ENCODE measurements at regions not wholly inside any gene's neighbourhood (a gene's known extent, or its start where the extent isn't known, plus 50 kb on each side); places are given as distances from the start of the nearest gene placed in this dataset.

- TF ChIP-seq CTCF (conservative IDR thresholded peaks at IDR 0.05 in 1 of 2, IDR thresholded peaks at IDR 0.05 in 1 of 2; ENCODE audit: extremely low read depth in 1 of 2, insufficient read depth in 1 of 2, low read depth in 1 of 2, low read length in 2 of 2) (no peak), EZH2 (IDR thresholded peaks at IDR 0.05; ENCODE audit: borderline replicate concordance, low read length) (no peak)
These were observed 211.2 kb downstream of the IRF8 start for GRCh38 chr16:86110134-86110533.
